ENCODE measurements at regions not wholly inside any gene's neighbourhood (a gene's known extent, or its start where the extent isn't known, plus 50 kb on each side); places are given as distances from the start of the nearest gene placed in this dataset.
A peak's percentile ranks its signal among the peaks of the same experiment; 100 is the strongest.

- TF ChIP-seq CTCF (IDR thresholded peaks at IDR 0.05) (no peak), ZFX (IDR thresholded peaks at IDR 0.05; ENCODE audit: borderline replicate concordance) (no peak)
- no peak overlapping the region for H3K27ac ChIP-seq
These were observed 61.3 kb upstream of the CARMIL1 start for GRCh38 chr6:25217829-25218228.

- TF ChIP-seq CTCF (IDR thresholded peaks at IDR 0.05): no peak
- TF ChIP-seq ZFX (IDR thresholded peaks at IDR 0.05; ENCODE audit: borderline replicate concordance): no peak
- no peak overlapping the region for H3K27ac ChIP-seq
These were observed 60.8 kb upstream of the CARMIL1 start for GRCh38 chr6:25218346-25218745.

GRCh38 chr6:25219216-25219916 lies 59.8 kb upstream of the CARMIL1 start:
- TF ChIP-seq ZFX (IDR thresholded peaks at IDR 0.05; ENCODE audit: borderline replicate concordance) (no peak), CTCF (IDR thresholded peaks at IDR 0.05) (no peak)
- no peak overlapping the region for H3K27ac ChIP-seq

GRCh38 chr6:25219917-25220278 lies 59.3 kb upstream of the CARMIL1 start:
- TF ChIP-seq ZFX (IDR thresholded peaks at IDR 0.05; ENCODE audit: borderline replicate concordance) (no peak), CTCF (IDR thresholded peaks at IDR 0.05) (no peak)
- no peak overlapping the region for H3K27ac ChIP-seq

- no peak overlapping the region for H3K27ac ChIP-seq
- TF ChIP-seq CTCF (IDR thresholded peaks at IDR 0.05) (no peak), ZFX (IDR thresholded peaks at IDR 0.05; ENCODE audit: borderline replicate concordance) (no peak)
These were observed 58.3 kb upstream of the CARMIL1 start for GRCh38 chr6:25220857-25221256.

- H3K27ac ChIP-seq: no peak overlapping the region
- TF ChIP-seq ZFX (IDR thresholded peaks at IDR 0.05; ENCODE audit: borderline replicate concordance) (no peak), CTCF (IDR thresholded peaks at IDR 0.05) (no peak)
These were observed 57.0 kb upstream of the CARMIL1 start for GRCh38 chr6:25222006-25222678.

GRCh38 chr6:25223490-25223991 lies 55.6 kb upstream of the CARMIL1 start:
- peak; percentile 95 for TF ChIP-seq CTCF (IDR thresholded peaks at IDR 0.05)
- no peak for TF ChIP-seq ZFX (IDR thresholded peaks at IDR 0.05; ENCODE audit: borderline replicate concordance)
- H3K27ac ChIP-seq: no peak overlapping the region
